Right hindlimb (tissue), 1 donor: ENCODE measurements at regions not wholly inside any gene's neighbourhood (a gene's known extent, or its start where the extent isn't known, plus 50 kb on each side); places are given as distances from the start of the nearest gene placed in this dataset.
"Not testable (repeated sequence)": the region's sequence is repeated elsewhere in the genome, so short reads cannot be mapped to it uniquely, and the experiment has no call there.

Source experiments
- DNase-seq: peaks from one replicate; pipeline ENCODE4 v3.0.0-alpha.2; 2018

DNA sequence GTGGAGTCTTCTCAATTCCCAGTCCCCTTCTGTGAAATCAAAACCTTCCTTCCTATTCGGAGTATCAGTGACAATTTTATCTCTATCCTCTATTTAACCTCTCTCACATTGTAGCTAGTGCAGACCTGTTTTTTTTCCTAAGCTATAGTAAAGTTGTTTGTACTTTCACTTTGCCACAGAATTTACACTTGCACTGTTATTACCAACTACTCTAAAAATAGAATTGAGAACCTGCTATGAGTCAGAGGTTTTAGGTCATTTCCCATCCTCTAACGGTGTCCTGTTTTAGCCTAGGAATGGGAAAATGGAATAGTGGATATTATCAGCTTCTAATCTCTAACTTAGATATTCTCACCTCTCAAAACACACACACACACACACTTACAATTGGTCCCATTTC, 862.7 kb downstream of the NCAM2 start:
- no peak for DNase-seq

DNA sequence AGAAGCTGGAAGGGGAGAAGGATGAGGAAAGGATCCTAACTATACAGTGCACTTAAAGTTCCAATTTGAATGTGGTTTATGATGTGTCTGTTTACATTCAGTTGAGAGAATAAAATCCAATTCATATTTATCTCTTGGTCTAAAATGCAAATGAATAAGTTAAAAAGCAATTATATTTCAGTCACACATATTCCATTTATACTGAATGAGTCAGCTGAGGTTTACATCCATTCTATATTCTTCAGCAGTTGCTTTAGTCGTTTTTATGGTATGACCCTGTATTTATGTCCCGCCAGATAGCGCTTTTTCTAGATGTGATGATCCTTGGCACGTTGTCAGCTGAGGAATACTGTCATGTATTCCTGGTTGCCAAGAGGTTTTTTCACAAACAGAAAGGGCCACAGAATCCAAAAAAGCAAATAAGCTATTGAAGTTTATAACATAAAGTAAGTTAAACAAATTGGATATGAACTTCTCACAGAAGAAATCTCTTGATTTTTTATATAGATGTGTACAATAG, 866.2 kb downstream of the NCAM2 start:
- no peak for DNase-seq

DNA sequence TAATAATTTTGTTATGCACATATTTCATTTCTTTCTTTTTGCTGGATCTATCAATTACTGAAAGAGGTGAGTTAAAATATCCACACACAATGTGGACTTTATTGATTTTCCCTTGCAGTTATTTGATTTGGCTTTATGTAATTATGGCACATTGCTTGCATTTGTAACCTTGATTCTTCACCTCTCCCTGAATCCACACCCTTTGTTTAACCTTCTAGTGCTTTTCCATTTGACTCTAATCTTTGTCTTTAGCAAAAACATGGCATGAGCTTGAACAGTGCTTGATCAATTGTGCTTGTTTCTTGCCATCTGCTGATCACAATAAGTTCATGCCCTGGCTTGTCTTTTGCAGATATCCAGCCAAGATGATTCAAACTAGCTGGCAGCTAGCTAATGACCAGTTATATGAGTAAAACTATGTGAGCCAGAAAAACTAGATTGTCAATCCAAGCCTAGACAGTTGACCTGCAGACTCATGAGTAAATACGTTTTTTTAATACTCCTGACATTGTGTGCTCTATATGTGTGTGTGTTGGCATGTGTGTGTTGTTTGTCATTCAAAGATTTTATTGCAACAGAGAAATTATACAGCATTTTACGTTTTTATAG, 899.2 kb downstream of the NCAM2 start:
- no peak for DNase-seq

DNA sequence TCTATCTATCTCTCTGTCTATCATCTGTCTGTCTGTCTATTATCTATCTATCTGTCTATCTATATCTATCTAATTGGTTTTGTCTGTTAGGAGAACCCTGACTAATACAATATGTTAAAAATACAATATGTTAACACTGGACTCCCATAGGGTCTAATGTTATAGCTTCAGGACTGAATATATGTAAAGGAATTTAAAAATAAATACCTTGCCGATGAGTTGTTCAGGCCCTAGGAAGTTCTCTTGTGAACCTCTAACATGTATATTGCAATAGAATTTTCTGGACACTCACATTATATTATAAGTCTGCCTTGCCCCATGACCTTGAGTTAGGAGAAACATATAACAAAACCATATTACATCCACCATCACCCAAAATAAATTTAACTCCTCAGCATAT, 900.6 kb downstream of the NCAM2 start:
- DNase-seq: no peak

DNA sequence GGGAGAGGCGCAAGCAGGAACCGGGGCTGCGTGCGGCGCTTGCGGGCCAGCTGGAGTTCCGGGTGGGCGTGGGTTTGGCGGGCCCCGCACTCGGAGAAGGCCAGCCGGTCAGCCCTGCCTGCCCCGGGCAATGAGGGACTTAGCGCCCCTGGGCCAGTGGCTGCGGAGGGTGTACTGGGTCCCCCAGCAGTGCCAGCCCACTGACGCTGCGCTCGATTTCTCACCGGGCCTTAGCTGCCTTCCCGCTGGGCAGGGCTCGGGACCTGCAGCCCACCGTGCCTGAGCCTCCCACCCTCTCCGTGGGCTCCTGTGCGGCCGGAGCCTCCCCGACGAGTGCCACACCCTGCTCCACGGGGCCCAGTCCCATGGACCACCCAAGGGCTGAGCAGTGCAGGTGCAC, 904.2 kb downstream of the NCAM2 start:
- not testable (repeated sequence) for DNase-seq

DNA sequence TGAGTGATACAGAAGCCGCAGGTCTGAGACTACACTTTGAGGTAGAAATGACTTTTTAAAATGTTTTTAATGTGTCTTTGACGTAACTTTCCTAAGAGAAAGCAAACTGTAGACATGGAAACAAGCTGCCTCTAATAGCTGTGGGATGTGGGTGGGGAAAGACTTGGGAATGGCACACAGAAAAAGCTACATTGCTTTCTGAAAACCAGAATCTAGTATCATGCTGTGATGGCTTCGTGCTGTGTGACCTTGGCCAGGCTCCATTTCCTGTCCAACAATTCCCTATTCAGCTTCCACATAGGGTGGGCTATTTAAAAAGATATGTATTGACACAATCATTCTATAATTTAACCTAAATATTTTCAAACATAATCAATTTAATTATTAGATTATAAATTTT, 909.1 kb downstream of the NCAM2 start:
- DNase-seq: no peak

DNA sequence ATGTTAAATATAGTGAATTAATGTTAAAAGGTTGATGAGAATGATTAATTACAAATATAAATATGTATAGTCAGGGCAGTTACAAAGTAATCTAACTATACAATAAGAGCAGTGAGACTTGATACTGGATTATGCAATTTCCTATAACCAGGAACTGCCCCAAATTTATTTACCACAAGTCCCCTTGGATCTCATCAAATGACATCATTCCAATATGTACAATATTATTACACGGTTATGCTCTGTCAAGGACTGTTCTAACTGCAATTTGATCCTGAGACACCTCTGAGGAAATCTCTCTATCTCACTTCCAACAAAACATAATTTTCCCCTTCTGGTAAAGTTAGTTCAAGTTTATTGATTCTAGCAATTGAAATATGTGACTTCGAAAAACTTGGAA, 917.6 kb downstream of the NCAM2 start:
- no peak for DNase-seq

DNA sequence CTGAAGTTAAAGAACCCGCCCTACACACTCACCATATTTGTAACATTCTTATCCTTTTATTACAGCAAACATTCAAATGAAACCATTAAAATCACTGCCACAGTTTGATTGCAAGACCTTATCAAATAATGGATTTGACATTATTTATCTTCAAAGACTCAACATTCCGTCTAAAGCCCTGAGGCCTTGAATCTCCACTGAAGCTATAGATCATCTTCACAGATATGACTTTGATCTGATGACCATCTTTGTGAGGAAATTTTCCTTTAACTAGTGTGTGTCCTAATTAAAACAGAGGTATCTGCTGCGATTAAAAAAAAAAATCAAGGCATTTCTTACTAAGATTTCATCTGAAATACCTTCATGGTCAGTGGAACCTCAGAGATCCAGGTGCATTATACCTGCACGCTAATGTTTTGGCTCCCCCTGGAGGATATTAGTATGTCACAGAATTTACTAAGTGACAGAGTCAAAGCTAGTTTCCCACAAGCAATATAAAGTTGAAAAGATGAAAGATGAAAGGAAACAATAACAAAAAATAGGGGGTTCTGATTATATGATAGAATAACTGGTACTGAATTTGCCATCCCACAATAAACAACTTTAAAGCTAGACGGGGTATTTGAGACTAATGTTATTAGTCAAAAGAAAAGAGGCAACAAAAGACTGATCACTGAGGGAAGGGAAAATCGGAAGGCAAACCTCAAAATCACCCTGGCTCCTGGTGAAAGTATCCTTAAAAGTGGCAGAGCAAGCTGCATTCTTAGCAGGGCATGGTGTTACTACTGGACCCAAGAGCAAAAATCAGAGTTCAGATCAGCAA, 923.4 kb downstream of the NCAM2 start:
- DNase-seq: no peak

DNA sequence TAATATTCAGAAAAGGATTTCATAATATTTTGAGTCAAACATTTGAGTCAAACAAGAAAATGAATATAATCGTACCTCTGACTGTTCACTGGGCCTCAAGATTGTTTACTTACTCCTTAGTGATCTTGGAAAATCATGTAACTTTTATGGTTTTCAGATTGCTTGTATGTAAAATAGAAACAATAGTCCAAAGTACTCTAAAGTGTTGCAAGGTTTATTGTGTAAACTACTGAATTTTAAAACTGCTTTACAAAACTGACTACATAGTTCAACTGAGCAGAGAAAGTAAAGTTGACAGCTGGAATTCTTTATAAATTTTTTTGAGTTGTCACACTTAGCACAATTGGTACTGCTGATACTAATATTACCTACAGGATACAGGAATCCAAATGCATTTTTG, 931.0 kb downstream of the NCAM2 start:
- DNase-seq: no peak

DNA sequence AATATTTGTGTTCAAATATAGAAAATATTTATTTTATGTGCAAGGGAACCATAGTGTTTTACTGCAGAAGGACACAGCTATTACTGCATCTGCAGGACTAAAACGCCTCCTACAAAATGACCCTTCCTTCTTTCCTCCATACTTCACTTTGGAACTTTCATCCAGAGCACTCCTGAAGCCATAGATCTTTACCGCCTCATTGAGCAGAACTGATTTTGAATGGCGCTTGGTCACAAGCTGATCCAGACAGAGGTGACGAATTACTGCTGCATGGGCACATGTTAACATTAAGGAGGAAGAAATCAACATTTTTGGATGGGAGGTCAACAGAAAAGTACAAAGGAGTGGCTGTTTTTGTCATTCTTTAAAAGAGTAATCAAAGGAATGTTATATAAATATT, 931.6 kb downstream of the NCAM2 start:
- DNase-seq: no peak

DNA sequence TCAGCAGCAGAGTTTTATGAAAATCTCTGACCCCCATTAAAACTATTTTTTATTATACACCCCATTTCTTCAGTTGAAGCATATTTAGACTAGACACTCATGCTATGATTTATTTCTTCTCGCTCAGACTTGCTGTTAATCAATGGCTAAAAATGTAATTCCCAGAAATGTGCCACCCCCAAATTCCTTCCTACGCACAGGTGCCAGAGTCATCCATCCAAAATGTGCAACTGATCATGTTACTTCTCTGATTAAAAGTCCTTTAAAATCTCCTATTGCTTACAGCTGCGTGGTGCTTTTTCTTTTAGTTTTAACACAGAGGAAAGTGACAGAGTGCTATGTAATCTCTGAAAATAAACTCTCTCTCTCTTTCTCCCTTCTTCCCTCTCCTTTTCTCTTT, 954.4 kb downstream of the NCAM2 start:
- no peak for DNase-seq

DNA sequence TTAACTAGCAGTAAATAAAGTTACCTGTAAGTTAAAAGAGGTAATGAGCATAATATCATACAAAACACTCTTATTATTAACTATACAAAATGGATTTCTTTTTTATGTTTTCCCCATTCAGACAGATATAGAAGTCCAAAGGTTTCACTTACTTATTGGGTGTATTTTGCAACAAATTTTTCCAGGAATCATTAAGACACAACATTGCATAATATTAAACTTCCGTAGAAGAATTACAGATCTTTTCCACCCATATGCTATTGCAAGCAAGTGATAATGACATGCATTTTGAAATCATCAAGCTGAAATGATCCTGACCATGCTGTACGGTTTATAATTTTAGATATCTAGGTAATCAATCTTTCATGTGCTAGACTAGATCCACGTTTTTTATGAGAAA, 957.0 kb downstream of the NCAM2 start:
- no peak for DNase-seq

DNA sequence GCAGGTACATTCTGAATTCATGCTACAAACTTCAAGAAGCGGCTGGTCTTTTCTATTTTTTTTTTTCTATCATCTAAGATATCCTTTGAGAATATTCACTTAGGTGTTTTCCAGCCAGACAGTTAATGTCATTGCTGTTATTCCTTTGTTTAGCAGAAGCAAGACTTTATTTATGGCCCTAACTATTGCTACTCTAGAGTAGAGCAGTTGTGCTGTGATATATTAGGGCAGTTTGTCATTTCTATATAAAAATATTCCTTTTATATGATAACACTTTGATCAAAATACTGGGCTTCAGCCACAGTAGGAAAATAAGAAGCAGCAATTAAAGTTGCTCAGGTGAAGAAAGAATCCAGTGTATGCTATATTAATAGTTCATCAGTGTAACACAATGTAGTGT, 959.3 kb downstream of the NCAM2 start:
- no peak for DNase-seq

DNA sequence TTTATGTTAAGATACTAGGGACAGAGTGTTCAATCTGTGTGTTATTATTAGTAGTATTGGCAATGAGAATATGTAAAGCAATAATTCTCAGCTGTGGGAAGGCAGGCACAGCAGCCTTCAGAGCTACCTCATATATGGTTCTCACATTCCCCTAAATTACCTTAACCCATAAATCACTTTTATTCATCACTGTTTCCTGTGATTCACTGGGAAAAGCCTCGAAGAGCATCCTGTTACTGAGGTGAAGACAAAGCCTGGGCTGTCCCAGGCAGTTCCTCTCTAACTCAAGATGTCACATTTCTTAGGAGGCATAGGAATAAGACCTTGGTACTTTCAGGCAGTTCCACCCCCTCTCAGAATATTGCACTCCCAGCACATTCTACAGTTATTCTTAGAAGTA, 965.7 kb downstream of the NCAM2 start:
- no peak for DNase-seq

DNA sequence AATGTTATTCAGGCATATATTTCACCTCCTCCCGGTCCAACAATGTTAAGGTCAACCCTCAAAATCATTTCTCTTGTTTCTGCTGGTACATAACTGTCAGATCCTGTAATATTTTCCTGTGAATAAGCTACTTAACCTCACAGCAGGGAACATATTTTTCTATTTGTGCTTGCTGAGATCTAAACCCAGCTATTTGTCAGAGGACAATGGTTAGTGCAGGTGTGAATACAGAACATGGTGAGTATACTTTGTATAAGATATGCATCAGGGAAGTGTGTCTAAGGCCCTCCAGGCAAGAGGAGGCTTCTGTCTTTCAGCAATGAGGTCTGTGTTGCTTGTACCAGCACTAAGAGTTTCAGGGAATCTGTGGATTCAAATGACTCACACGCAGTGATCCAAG, 970.6 kb downstream of the NCAM2 start:
- no peak for DNase-seq

DNA sequence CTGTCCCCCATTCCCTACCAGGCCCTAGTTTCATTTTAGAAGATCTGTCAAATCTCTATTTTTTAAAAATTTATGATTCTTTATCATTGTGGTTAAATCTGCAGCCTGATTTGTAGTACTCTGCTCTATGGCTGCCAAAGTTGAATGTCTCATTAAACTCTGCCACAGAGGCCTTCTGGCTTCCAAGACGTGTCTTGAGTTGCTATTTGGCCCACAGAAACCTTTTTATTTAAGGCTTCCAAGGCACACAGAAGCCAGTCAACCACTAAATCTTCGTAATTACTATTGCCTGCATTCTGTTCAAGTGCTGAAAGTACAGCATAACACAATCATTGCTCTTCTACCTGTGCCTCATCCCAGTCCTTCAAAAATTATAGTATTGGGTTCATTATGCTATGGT, 971.0 kb downstream of the NCAM2 start:
- no peak for DNase-seq

DNA sequence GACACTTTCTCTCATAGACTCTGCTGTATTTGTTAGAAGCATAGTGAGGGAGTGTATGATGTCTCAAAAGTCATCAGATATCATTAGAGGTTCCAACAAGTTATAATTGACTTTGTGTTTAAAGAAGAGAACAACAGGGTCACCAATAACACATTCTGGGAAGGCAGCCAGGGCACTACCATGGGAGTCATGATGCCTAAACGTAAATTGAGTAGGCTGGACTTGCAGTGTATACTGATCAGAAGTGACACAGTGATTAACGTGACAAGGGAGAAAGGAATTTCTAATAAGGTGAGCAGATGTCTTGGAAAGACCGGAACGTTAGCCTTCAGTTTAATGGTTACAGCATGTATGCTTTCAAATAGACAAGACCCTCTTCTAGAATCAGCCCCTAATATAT, 973.2 kb downstream of the NCAM2 start:
- DNase-seq: peak; percentile 25

DNA sequence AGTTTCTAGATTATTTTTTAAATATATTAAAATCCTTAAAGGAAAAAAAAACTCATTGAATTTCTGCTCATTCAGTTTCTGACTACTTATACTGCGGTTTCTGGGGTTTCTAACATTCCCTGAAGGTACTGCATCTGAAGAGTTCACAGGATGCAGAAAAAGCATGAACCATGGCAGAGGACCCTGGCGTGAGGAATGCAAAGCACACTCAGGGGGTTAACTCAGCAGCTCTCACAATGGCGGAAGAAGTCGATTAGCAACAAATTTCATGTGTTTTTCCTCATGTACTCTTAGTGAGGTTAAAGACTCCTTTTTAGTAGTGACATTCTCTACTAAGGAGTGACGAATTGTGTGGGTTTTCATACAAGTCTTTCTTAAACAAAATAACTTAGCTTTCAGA, 975.6 kb downstream of the NCAM2 start:
- no peak for DNase-seq

DNA sequence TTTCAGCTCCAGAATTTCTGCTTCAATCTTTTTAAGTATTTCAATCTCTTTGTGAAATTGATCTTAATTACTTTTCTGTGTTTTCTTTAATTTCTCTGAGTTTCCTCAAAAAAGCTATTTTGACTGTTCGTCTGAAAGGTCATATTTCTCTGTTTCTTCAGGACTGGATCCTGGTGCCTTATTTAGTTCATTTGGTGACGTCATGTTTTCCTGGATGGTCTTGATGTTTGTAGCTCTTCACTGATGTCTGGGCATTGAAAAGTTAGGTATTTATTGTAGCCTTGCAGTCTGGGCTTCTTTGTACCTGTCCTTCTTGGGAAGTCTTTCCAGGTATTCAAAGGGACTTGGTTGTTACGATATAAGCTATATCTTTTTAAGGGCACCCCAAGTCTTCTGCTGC, 998.7 kb downstream of the NCAM2 start:
- no peak for DNase-seq

DNA sequence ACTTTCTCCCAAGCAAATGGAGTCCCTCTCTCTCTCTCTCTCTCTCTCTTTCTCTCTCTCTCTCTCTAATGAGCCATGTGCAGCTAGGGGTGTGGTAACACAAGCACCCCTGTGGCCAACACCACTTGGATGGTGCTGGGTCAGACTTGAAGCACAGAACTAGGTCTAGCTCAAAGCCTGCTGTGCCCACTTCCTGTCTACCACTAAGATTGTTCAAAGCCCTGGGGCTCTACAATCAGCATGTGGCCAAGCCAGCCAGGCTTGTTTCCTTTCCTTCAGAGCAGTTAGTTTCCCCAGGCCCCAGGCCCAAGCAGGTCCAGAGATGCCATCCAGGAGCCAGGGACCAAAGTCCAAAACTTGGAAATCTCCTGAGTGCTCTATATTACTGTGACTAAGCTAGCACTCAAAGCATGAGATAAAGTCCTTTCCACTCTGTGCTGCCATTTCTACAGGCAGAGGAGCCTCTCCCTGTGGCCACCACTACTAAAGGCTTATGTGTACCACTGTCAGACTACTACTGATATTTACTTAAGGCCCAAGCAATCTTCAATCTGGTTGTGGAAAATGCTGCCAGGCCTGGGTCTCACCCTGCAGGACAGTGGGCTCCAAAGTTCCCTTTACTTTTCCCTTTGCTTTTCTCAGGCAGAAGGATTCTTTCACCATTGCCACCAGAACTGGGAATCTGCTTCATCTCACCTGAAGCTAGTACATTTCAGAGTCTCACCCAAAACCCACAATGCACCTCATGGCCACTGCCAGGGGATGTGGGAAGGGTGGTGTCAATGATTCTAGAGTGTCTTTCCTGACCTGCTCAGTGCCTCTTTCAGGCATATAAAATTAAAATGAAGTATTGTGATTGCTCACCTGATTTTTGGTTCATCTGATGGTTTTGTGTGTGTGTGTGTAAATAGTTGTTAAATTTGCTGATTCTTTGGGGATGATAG, 999.5 kb downstream of the NCAM2 start:
- no peak for DNase-seq

DNA sequence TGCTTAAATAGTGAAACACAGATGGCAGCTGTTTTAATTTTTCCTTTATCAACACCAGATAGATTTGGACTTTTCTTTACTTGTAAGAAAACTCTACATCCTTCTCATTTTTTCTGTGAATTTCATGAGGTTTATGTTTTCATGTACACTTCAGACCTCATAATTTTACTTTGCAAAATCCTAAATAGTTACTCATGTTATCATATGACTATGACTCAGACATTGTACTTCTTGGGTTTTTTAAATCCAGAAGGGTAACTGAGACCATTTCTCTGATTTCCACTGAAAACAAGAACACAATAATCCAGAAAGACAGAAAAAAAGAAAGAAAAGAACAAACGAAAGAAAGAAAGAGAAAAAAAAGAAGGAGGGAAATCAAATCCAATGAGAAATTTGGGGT, 1021.6 kb downstream of the NCAM2 start:
- DNase-seq: no peak

DNA sequence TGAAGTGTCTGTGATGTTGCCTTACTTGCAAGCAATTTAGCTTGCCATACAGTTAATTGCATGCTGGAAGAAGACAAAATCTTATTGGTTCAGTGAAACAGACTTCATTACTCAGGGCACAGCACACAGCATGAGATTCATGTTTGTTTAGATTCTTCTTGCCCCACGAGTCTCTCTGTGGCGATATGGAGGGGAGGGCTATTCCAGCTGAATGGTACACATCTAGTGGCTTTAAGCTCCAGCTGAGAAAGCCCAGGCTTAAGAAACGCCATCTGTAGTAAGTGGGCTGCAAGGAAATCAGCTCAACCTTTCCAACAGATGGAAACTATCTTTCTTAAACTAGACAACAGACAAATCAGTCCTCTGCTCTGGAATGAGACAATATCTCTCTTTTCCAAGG, 1022.0 kb downstream of the NCAM2 start:
- DNase-seq: no peak

DNA sequence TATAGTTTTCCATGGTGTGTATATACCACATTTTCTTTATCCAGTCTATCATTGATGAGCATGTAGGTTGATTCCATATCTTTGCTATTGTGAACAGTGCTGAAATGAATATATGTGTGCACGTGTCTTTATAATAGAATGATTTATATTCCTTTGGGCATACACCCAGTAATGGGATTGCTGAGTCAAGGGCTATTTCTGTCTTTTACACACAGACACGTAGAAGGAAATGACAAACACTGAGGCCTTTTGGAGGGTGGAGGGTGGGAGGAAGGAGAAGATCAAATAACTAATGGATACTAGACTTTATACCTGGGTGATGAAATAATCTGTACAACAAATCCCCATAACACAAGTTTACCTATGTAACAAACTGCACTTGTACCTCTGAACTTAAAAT, 1025.7 kb downstream of the NCAM2 start:
- not testable (repeated sequence) for DNase-seq

DNA sequence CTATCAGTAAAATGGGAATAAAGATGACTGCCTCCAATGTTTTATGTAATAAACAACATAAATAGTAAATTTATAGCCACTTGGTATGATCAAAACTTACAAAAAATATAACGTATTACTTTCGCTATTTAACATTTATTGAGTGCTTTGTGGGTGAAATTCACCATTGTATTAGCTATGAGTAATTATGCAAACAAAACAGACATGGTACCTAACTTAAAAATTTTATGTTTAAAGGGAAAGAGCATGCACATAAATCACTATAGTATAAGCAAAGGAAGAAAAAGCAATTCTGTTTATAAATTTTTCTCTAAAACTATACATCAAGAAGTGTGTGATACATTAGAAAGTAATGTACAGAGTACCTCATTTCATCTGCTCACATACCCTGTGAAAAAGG, 1046.2 kb downstream of the NCAM2 start:
- DNase-seq: no peak
